Esophagus squamous epithelium (tissue), 4 donors: ENCODE measurements at regions not wholly inside any gene's neighbourhood (a gene's known extent, or its start where the extent isn't known, plus 50 kb on each side); places are given as distances from the start of the nearest gene placed in this dataset.

Experiments
- POLR2A ChIP-seq, 4 donors: fragments of 450-650 bp; IDR thresholded peaks; one replicate each; pipeline ENCODE4 v1.6.1; 2017; ENCODE audit warnings: antibody characterized with exemption in 4 of 4, mild to moderate bottlenecking in 4 of 4, moderate library complexity in 3 of 4
- TF ChIP-seq, protein P1 (sequence below), 6 experiments: fragments of 450-650 bp in 4 of 6; fragments of 200-600 bp in 2 of 6; sonication (generic) in 2 of 6; IDR thresholded peaks; one replicate each; pipeline ENCODE4 v1.5.1; 2016 to 2019; ENCODE audit warnings: antibody characterized with exemption in 6 of 6, mild to moderate bottlenecking in 4 of 6, moderate library complexity in 4 of 6

DNA sequence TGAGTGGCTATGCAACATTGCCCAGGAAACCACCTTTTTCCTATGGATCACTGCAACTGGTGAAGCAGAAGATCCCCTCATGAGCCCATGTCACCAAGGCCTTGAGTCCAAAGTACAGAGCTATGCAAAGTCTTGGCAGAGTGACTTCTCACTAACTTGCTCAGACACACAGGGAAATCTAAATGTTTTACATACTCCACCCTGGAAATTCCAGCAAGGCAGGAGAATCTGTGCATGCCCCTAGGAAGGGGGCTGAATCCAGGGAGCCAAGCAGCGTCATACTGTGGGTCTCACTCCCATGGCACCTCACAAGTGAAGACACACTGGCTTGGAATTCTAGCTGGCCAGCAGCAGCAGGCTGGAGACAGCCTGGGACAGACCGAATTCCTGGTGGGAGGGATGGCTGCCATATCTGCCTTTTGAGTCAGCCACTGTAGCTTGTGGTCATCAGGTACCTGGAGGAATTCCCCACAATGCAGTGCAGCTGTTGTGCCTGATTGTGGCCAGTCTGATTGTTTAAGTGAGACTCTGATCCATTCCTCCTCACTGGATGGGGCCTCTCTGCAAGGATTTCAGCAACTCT, 1817.4 kb downstream of the SUCLG1 start:
- TF ChIP-seq, protein P1, sequence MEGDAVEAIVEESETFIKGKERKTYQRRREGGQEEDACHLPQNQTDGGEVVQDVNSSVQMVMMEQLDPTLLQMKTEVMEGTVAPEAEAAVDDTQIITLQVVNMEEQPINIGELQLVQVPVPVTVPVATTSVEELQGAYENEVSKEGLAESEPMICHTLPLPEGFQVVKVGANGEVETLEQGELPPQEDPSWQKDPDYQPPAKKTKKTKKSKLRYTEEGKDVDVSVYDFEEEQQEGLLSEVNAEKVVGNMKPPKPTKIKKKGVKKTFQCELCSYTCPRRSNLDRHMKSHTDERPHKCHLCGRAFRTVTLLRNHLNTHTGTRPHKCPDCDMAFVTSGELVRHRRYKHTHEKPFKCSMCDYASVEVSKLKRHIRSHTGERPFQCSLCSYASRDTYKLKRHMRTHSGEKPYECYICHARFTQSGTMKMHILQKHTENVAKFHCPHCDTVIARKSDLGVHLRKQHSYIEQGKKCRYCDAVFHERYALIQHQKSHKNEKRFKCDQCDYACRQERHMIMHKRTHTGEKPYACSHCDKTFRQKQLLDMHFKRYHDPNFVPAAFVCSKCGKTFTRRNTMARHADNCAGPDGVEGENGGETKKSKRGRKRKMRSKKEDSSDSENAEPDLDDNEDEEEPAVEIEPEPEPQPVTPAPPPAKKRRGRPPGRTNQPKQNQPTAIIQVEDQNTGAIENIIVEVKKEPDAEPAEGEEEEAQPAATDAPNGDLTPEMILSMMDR (IDR thresholded peaks at IDR 0.05): no peak
- no peak for TF ChIP-seq POLR2A (IDR thresholded peaks at IDR 0.05)
